C4-2B (cell line): ENCODE measurements at regions not wholly inside any gene's neighbourhood (a gene's known extent, or its start where the extent isn't known, plus 50 kb on each side); places are given as distances from the start of the nearest gene placed in this dataset.

Source experiments
- ZFX ChIP-seq: fragments of 450-650 bp; IDR thresholded peaks from 2 replicates; pipeline ENCODE4 v1.6.1; 2017
- TF ChIP-seq, protein P1 (sequence below): fragments of 450-650 bp; conservative IDR thresholded peaks from 2 replicates; pipeline ENCODE4 v1.5.1; 2017; ENCODE audit warnings: mild to moderate bottlenecking

DNA sequence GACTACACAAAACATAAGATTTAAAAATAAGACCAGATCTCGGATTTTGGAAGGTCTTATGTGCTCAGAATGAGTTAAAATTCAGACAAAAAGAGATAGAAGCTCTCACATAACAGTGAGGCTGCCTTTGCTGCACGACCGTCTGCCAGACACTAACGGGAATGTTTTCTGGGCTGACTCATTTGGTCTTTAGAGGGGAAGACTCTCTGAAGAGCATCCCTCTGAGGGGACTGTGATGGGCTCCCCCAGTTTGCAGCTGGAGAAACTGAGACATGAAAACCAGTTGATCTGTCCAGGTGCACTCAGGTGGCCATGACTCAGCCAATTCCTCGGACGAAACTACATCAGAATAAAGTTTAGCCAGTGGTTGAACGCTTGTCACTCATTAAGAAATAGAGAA lies 153.9 kb downstream of the RNASET2 start:
- TF ChIP-seq, protein P1, sequence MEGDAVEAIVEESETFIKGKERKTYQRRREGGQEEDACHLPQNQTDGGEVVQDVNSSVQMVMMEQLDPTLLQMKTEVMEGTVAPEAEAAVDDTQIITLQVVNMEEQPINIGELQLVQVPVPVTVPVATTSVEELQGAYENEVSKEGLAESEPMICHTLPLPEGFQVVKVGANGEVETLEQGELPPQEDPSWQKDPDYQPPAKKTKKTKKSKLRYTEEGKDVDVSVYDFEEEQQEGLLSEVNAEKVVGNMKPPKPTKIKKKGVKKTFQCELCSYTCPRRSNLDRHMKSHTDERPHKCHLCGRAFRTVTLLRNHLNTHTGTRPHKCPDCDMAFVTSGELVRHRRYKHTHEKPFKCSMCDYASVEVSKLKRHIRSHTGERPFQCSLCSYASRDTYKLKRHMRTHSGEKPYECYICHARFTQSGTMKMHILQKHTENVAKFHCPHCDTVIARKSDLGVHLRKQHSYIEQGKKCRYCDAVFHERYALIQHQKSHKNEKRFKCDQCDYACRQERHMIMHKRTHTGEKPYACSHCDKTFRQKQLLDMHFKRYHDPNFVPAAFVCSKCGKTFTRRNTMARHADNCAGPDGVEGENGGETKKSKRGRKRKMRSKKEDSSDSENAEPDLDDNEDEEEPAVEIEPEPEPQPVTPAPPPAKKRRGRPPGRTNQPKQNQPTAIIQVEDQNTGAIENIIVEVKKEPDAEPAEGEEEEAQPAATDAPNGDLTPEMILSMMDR: no peak
- TF ChIP-seq ZFX: no peak
